Occipital lobe (tissue), 1 donor: ENCODE measurements at regions not wholly inside any gene's neighbourhood (a gene's known extent, or its start where the extent isn't known, plus 50 kb on each side); places are given as distances from the start of the nearest gene placed in this dataset.
"Not testable (repeated sequence)": the region's sequence is repeated elsewhere in the genome, so short reads cannot be mapped to it uniquely, and the experiment has no call there.

ENCODE experiments used
- DNase-seq: peaks from one replicate; lab custom pipeline; 2025; lab: John Stamatoyannopoulos, UW

DNA sequence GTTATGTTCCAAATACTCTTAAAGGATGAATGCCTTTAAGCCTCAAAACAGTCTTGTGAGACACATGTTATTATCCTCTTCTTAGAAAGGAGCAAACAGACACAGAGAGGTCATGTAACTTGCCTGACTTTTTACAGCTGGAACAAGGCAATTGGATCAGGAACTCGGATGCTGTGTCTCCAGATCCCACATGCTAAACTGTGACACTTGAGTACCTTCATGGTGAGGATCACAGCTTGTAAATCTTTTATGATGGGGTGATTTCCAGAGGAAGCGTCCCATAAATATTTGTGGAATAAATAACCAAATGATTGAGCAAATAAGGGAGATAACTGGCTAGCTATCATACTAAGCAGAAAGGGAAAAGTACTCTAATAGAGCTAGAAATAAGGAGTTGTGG, 171.2 kb downstream of the C11orf91 start:
- DNase-seq, result no peak

DNA sequence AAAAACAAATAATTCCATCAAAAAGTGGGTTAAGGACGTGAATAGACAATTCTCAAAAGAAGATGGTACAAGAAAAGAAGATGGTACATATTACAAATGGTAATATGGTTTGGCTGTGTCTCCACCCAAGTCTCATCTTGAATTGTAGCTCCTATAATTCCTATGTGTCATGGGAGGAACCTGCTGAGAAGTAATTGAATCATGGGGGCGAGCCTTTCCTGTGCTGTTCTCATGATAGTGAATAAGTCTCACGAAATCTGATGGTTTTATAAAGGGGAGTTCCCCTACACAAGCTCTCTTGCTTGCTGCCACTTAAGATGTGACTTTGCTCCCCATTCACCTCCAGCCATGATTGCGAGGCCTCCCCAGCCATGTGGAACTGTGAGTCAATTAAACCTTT, 172.9 kb downstream of the C11orf91 start:
- DNase-seq, result not testable (repeated sequence)

DNA sequence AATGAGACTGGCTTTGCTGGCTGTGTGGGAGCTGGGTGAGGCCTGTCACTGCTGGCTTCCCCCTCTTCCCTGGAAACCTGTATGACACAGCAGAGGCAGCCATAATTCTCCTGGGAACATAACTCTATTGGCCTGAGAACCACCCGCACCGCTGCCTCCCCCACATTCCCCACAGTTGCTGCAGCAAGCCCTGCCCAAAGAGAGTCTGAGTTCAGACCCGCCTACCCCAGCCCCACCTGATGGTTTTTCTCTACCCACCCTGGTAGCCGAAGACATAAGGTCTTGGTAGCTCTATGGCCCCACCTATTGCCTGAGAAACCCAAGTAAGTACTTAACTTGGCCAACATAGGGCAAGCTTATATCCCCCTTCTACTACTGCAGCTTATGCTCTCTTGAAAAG, 174.8 kb downstream of the C11orf91 start:
- no peak for DNase-seq

DNA sequence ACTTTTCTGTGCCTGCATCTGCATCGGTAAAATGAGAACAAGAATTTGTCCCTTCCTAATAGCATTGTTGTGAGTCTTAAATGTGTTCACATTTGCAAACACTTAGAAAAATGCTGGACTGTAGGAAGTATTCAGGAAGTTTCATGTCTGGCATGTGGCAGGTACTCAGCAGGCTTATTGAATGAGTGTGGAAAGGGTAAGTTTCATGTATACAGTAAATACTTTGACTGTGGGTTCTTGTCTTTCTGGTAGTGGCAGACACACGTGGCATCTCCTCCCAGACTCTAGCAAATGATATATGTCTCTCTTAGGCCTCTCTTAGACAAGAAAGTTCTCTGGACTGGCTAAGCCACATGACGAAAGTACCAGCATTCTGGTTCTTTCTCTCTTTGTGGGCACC, 179.2 kb downstream of the C11orf91 start:
- DNase-seq, result no peak

DNA sequence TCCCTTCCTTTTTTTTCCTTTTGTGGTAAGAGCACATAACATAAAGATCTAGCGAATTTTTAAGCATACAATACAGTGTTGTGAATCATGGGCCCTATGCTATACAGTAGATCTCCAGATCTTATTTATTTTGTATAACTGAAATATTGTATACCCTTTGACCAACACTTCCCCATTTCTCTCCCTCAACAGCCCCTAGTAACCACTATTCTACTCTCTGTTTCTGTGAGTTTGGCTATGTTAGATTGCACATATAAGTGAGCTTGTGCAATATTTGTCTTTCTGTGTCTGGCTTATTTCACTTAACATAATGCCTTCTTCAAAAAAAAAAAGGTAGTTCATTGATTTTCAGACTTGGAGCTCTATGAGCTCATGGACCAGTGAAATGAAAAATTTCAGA, 180.5 kb downstream of the C11orf91 start:
- no peak for DNase-seq

DNA sequence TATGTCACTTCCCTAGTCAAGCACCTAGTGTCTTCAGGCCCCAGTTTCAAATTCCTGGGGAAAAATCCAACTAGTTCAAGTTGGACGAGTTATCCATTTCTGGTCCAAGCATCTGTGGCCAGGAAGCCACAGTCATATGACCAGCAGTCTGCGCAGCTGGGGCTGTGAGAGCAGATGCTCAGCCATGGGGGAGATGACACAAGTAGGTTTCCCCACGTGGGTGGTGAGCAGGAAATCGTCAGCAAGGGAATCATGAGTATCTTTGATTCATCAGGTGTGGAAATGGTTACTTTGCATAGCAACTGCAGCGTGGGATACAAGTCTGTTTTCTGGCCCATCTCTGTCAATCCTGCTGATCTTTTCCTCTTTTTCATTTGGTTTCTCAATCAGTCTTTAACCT, 185.3 kb downstream of the C11orf91 start:
- peak; percentile 43 for DNase-seq

DNA sequence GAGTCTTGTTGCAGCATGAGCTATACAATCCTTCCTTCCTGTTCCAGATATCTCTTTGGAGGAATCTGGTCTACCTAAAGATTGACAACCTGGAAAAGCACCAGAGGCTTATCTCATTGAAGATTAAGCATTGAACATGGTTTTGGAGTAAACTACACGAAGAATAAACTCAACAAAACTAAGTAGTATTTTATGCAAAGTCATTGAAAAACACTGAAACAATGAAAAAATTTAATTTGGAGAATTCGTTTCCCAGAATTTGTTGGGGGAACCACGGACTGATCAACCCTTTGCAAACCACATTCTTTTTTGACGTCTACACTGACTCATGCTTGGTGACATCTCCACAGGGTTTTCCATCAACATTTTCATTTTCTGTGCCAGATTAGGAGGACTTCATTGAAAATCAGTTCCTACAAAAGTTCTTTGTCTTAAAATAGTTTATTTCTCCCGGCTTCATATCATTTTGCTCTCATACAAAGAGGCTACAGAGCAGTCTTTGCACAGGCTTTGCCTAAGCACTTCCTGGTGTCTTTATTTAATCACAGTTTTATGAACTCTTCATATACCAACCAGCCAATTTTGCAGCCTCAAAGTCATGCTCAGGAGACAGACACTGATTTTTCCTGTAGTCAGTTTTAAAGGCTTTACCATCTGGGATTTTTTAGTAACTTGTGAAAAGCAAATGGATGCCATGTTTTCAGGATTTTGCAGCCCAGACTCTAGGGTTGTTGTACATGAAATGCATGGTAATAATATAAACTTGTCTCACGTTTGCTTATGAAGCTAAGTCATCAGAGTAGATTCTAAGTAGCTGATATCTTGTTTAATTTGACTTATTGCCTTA, 186.3 kb downstream of the C11orf91 start:
- DNase-seq, result no peak

DNA sequence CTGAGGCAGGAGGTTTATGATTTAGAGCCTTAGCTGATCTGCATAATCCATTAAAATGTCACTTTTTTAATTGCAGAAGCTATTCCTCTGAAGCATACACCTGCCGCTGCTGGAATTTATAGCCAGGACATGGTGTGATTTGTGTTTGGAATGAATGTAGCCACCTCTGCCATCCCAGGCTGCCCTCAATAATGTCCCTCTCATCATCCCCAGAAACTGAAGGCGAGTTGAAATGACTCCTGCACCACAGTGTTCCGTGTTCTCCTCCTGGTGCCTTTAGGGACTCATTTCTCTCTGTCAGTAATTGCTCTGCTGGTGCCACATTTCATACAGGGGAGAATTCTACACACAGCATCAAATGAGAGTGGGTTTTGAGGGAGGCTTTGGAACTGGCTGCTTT, 191.0 kb downstream of the C11orf91 start:
- DNase-seq, result no peak

DNA sequence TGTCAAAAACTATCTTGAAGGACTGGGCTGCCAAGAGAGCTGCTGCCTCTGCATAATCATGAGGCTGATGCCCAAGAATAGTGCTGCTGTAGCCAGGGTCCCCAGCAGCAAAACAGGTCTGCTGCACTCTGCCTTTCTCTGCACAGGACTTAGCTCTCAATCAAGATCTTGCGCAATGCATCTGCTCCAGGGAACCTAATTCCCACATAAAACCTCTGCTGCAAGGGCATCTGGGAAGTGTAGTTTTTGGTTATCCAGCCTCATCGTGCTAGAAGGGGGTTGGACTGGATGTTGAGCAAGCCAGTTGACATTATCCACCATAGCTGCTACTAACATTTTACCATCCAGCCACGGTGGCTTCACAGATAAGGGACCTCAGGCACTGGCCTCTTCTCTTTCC, 192.7 kb downstream of the C11orf91 start:
- DNase-seq, result no peak

DNA sequence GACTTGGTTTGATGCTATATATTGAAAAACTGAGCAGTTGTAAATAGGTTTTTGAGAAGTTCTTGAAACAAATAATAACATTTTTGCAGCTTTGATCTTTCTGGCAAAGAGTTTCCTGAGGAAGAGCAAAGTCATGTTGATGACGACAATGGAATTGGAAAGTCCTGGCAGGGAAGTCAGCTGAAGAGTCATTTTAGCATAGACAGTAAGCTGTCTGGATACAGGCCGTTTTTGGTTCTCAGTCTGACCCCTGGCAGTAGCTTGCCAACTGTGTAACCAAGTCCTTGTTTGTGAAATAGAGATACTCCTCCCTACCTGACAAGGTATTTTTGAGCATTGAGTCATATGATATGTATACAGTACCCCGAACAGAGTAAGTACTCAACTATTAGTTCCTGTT, 193.3 kb downstream of the C11orf91 start:
- DNase-seq, result no peak

DNA sequence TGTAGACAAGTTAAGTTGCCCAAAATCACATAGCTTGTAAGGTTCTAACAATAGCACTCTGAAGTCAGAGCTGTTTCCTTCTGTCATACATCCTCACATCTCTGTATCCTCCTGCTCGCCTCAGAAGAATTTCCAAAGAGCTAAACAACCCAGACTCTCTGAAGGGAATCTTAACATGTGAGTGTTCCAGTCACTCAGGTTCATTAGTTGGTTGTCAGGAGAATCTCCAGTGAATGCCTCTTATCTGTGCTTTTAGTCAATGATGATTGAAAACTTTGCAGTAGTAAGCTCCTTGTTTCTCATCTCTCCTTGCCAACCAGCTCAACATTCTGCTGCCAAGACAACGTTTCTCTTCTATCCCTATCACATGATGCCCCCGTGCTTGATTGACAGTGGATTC, 195.5 kb downstream of the C11orf91 start:
- no peak for DNase-seq

DNA sequence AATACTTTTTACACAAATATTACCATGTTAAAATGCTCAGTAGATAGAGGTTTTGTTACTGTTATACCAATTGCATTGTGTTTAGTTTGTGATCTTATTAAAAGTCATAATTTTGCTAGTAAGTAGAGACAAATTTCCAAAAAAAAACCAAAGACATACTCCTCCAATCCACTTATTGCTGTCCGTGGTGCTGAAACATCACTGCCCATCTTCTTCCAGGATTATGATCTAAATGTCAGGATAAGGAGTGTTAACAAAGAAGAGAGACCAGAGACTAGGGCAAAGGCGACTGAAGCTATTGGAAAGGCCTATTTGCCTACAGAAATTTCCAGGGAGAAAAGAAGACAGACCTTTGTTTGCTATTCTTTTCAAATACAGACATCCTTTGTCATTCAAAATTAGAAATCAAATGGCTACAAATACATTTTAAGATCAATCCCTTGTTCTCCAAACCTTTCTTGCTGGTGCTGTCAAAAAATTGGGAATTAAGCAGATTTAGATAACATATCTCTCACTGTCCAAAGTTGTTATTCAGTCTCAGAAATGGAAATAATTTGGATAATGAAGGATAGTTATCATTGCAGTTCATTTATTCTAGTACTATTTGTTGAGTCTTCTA, 199.7 kb downstream of the C11orf91 start:
- DNase-seq, result no peak

DNA sequence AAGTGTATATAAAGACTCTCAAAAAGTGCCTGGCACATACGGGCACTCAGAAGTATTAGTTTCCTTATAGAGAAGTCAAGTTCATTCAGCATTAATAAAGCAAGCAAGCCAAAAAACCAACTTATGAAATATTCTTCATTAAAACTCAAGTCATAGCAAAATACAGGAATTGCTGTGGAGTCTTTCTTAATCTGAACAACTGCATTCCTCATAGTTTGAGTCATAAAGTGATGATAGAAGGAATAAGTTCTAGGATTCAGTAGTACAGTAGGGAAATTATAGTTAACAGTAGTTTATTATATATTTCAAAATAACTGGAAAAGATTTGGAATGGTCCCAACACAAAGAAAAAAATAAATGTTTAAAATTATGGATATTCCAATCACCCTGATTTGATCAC, 200.3 kb downstream of the C11orf91 start:
- no peak for DNase-seq

DNA sequence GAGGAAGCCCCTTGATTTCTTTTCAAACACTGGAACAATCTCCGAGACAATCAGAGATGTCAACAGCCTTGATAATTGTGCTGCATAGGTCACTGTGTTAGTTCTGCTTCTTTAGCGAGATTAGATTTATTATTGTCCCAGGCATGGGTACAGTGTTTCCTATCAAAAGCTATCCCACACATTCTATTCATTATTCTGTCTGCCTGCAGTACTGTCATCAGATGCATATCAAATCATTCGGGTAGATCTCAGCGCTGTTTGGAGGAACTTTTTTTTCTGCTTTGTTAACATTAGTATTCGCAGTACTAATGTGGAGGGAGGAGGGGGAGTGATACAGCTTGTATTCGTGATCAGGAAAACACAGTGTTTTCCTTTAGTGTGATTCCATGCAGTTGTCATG, 208.0 kb downstream of the C11orf91 start:
- DNase-seq, result no peak

DNA sequence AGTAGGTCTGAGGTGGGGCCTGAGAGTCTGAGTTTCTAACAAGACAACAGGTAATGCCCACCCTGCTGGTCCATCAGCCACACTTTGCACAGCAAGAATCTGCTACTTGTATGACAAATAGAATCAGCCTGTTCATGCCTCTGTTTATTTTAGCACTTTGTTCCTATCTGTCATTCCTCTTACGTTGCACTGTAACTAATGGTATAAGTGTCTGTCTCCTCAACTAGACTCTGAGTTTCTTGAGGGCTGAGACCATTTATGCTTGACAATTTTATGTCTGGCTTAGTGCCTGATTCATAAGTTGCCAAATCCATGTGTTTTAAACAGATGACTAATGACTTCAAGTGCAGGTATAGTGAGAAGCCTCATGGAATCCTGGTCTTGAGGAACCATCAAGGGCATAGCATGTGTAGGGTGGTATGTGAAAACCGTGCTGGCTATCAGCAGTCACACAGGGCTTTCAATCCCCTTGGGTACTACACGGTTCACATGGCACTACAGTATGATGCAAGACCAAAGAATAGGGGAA, 209.7 kb downstream of the C11orf91 start:
- DNase-seq, result no peak

DNA sequence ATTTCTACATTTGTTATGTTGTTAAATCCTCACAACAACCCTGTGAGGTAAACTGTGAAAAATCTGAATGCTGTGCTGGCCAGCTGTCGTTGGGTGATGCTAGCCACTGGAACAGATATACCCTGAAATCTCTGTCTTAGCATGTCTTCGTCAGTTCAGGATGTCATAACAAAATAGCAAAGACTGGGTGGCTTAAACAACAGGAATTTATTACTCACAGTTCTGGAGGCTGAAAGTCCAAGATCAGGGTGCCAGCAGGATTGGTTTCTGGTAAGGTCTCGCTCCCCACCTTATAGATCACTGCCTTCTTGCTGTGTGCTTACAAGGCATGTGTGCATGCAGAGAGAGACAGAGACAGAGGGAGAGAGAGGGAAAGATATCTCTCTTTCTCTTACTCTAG, 211.7 kb downstream of the C11orf91 start:
- no peak for DNase-seq

DNA sequence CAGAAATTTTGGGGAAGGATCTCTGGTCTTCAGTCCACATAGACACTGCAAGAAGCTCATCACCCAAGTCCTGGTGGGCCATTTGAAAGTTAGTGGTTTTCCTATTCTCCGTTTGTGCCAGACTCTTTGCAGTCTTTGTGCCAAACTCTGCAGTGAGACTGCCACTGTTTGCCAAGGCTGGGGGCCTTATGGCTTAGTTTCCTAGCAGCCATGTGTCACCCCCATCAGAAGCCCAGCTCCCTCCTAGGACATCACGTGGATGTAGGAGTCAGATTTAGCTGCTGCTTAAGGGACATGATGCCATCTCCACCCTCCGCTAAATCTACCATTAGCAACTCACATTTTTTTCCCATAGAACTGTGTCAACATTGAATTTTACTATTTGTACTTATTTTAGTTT, 220.0 kb downstream of the C11orf91 start:
- peak; percentile 40 for DNase-seq

DNA sequence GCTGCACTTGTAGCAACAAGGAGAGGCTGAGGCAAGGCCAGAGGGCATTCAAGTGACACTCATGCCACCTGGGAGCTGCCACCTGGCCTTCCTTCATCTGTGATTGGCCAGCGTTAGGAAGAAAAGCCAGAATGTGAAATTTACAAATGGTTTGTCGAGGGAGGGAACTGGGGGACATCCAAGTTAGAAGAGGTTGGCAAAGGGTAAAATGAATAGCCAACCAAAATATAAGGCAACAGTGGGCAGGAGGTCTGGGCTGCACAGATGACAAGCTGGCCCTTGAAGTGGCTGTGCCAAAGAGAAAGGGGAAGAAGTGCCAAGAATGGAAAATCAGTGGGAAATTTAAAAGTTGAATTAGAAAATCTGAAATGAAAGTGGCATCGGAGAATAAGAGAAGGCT, 221.4 kb downstream of the C11orf91 start:
- DNase-seq, result no peak

DNA sequence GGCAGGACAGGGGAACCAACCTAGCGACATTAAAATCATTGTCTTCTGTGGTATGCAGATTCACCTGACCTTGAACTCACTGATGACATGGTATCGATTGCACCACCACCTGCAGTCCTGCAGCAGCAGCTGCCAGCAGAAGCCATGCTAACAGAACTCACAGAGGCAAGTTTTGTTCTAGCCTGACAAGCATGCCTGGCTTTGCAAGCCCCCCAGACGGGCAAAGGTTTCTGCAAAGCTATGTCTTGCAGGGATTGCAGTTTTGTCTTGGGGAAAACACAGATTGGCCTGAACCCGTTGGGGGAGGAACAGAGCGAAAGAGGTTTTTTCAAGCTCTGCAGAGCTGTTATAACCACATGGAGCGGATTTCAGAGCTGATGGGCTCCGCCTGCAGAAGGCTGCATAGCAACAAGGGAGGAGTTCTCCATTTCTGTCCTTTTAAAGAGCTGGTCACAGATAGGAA, 221.0 kb downstream of the HIPK3 start:
- DNase-seq, result no peak

DNA sequence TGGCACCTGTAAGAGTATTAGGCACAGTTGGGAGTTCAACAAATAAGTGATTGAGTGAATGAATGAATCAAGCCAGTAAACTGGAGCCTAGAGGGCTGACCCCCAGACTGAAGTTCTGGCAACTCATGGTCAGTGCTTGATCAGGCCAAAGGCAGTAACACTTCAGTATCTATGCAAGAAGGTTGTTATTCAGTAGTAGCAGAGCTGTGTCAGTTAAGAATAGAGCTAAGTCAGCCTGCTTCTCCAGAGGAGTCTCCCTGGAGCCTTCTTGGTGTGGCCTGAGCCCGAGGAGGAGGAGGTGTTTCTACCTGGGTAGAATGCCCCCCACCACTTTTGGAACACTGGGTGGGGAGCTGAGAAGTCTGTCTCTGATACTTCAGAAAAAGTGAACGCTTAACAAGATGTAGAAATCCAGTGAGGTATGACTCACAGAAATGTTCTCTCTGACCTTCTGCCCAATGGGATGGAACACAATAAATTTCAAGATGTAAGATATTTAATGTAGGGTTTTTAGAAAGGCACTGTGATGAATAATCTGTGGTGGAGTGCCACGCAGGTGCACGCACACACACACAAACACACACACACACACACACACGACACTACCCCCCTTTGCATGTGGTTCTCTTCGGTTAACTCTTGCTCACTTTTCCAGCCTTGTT, 219.9 kb downstream of the HIPK3 start:
- DNase-seq, result no peak

DNA sequence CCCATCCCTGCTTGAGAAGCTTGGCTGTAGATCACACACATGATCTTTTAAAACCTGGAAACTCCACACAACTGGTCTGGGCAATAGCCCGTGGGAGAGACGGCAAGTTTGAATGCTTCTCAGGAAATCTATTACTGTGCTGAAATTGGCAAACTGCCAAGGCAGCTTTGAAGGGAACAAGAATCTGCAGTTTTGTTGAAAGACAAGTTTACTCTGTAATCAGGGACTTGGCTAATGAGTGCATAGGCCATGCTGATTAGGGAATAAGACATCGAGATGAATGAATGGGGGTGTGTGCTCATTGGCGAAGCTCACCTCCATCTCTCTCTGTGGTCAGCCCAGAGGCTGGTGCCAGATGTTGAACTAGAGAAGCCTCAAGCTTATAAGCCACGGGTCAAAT, 218.8 kb downstream of the HIPK3 start:
- DNase-seq, result no peak

DNA sequence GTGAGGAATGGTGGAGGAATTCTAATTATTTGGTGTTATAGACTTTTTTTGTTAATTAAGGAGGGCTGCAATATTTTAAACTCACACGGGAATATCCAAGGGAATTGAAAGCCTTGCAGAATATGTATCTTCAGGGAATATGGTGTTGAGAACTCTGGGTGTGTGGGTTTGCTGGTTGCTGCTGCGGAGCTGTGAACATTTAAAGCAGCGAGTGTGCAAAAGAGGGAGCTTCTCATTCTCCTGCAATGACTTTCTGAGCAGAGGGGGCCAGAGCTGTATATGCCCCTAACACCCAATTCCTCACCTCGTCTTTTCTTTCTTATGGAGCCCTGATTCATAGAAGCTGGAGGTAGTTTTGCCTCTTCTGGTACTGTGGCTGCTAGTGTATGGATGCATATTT, 217.7 kb downstream of the HIPK3 start:
- no peak for DNase-seq
